GM12892 (cell line): ENCODE measurements at regions not wholly inside any gene's neighbourhood (a gene's known extent, or its start where the extent isn't known, plus 50 kb on each side); places are given as distances from the start of the nearest gene placed in this dataset.

Source experiments
- POLR2A ChIP-seq: IDR thresholded peaks from 2 replicates; pipeline ENCODE4 v1.6.1; 2011; ENCODE audit warnings: low read depth, low read length, control low read depth
- POLR2AphosphoS5 ChIP-seq: IDR thresholded peaks from 2 replicates; pipeline ENCODE4 v1.6.1; 2011; ENCODE audit warnings: low read depth, low read length, control low read depth
- TAF1 ChIP-seq: IDR thresholded peaks from 2 replicates; pipeline ENCODE4 v1.6.1; 2011; ENCODE audit warnings: low read depth, mild to moderate bottlenecking, control low read depth, low read length, borderline replicate concordance

GRCh38 chr7:81574723-81575326 is 195.0 kb downstream of the HGF start:
- no peak for TF ChIP-seq TAF1
- no peak for TF ChIP-seq POLR2A
- no peak for TF ChIP-seq POLR2AphosphoS5
